GM18520 (cell line): ENCODE measurements at regions not wholly inside any gene's neighbourhood (a gene's known extent, or its start where the extent isn't known, plus 50 kb on each side); places are given as distances from the start of the nearest gene placed in this dataset.

Experiments
- ATAC-seq: cut with Tn5 transposase; IDR thresholded peaks from one replicate; pipeline ENCODE4 v1.9.1; 2021; ENCODE audit not compliant: unreplicated experiment

- ATAC-seq: no peak
Observed at GRCh38 chr18:55166260-55166598, 207.0 kb upstream of the CCDC68 start.

- ATAC-seq: no peak
Observed at GRCh38 chr18:55163550-55163949, 204.3 kb upstream of the CCDC68 start.

- no peak for ATAC-seq
Observed at GRCh38 chr18:55161916-55162315, 202.7 kb upstream of the CCDC68 start.

GRCh38 chr18:55159027-55159426 is 199.8 kb upstream of the CCDC68 start:
- ATAC-seq: no peak

GRCh38 chr18:55158570-55158969 is 199.3 kb upstream of the CCDC68 start:
- no peak for ATAC-seq

GRCh38 chr18:55153346-55153745 is 194.1 kb upstream of the CCDC68 start:
- no peak for ATAC-seq

GRCh38 chr18:55152801-55153200 is 193.5 kb upstream of the CCDC68 start:
- ATAC-seq: no peak

GRCh38 chr18:55149994-55150393 is 190.7 kb upstream of the CCDC68 start:
- no peak for ATAC-seq

GRCh38 chr18:55147791-55148190 is 188.5 kb upstream of the CCDC68 start:
- no peak for ATAC-seq

- no peak for ATAC-seq
Observed at GRCh38 chr18:55144193-55144930, 185.1 kb upstream of the CCDC68 start.

GRCh38 chr18:55142410-55142809 is 183.1 kb upstream of the CCDC68 start:
- no peak for ATAC-seq

GRCh38 chr18:55141318-55141717 is 182.1 kb upstream of the CCDC68 start:
- ATAC-seq: no peak

- ATAC-seq: no peak
Observed at GRCh38 chr18:55139836-55140235, 180.6 kb upstream of the CCDC68 start.

GRCh38 chr18:55139307-55139706 is 180.0 kb upstream of the CCDC68 start:
- no peak for ATAC-seq

GRCh38 chr18:55138401-55138800 is 179.1 kb upstream of the CCDC68 start:
- ATAC-seq: no peak

GRCh38 chr18:55137602-55138001 is 178.3 kb upstream of the CCDC68 start:
- no peak for ATAC-seq

GRCh38 chr18:55136864-55137263 is 177.6 kb upstream of the CCDC68 start:
- no peak for ATAC-seq

GRCh38 chr18:55136258-55136657 is 177.0 kb upstream of the CCDC68 start:
- ATAC-seq: no peak

GRCh38 chr18:55133378-55133777 is 174.1 kb upstream of the CCDC68 start:
- ATAC-seq: no peak

GRCh38 chr18:55128437-55128836 is 169.2 kb upstream of the CCDC68 start:
- no peak for ATAC-seq

GRCh38 chr18:55124078-55124763 is 165.0 kb upstream of the CCDC68 start:
- ATAC-seq: no peak

GRCh38 chr18:55123361-55123760 is 164.1 kb upstream of the CCDC68 start:
- no peak for ATAC-seq
